Endodermal cell (in vitro differentiated cells): ENCODE measurements at regions not wholly inside any gene's neighbourhood (a gene's known extent, or its start where the extent isn't known, plus 50 kb on each side); places are given as distances from the start of the nearest gene placed in this dataset.

Source experiments
- DNase-seq: peaks from one replicate; pipeline ENCODE4 v3.0.0-alpha.2; 2017
- H3K27ac ChIP-seq: 2 replicates; pipeline ENCODE4 v1.5.1; 2013; ENCODE audit warnings: mild to moderate bottlenecking, low read depth, low read length, moderate library complexity
- H3K27me3 ChIP-seq: 2 replicates; pipeline ENCODE4 v1.6.1; 2013; ENCODE audit warnings: mild to moderate bottlenecking, low read length, moderate library complexity; ENCODE audit not compliant: insufficient read depth, control insufficient read depth, poor library complexity, severe bottlenecking
- H3K36me3 ChIP-seq: 2 replicates; pipeline ENCODE4 v1.7.0; 2013; ENCODE audit warnings: mild to moderate bottlenecking, low read length, moderate library complexity; ENCODE audit not compliant: control insufficient read depth, insufficient read depth
- H3K4me1 ChIP-seq: one replicate; pipeline ENCODE4 v1.7.0; 2013; ENCODE audit warnings: low read length; ENCODE audit not compliant: control insufficient read depth, insufficient read depth
- H3K4me3 ChIP-seq: 2 replicates; pipeline ENCODE4 v1.5.1; 2013; ENCODE audit warnings: mild to moderate bottlenecking, low read length, moderate library complexity
- H3K9ac ChIP-seq: 2 replicates; pipeline ENCODE4 v1.6.1; 2013; ENCODE audit warnings: mild to moderate bottlenecking, low read length, moderate library complexity; ENCODE audit not compliant: poor library complexity, severe bottlenecking; ENCODE audit errors: extremely low read depth
- H3K9me3 ChIP-seq: 2 replicates; pipeline ENCODE4 v1.6.1; 2013; ENCODE audit warnings: mild to moderate bottlenecking, low read length, moderate library complexity; ENCODE audit not compliant: control insufficient read depth
- H3K27ac Mint-ChIP-seq: 2 replicates; pipeline ENCODE4 v1.8.0; 2020; ENCODE audit warnings: mixed read lengths
- H3K27me3 Mint-ChIP-seq: 2 replicates; pipeline ENCODE4 v1.8.0; 2021; ENCODE audit warnings: mild to moderate bottlenecking, mixed read lengths; ENCODE audit not compliant: insufficient read depth
- H3K36me3 Mint-ChIP-seq: 2 replicates; pipeline ENCODE4 v1.8.0; 2020; ENCODE audit warnings: low read depth, mixed read lengths
- H3K4me1 Mint-ChIP-seq: 2 replicates; pipeline ENCODE4 v1.8.0; 2020; ENCODE audit warnings: mixed read lengths
- H3K4me3 Mint-ChIP-seq: 2 replicates; pipeline ENCODE4 v1.8.0; 2020; ENCODE audit warnings: mild to moderate bottlenecking, moderate library complexity, mixed read lengths
- H3K9me3 Mint-ChIP-seq: 2 replicates; pipeline ENCODE4 v1.8.0; 2020; ENCODE audit warnings: mild to moderate bottlenecking, mixed read lengths
- WGBS, 2 experiments: methylation state at CpG; one replicate each; pipeline versions ENCODE4 v1.1.5 to v1.1.7; 2013; ENCODE audit warnings: missing lambda C conversion rate in 2 of 2, mixed read lengths in 1 of 2; ENCODE audit not compliant: insufficient coverage in 1 of 2, insufficient read length in 1 of 2; 5-methylcytosine and 5-hydroxymethylcytosine counted together
- TF ChIP-seq, protein P1 (sequence below): fragments of 200-600 bp; sonication (generic); conservative IDR thresholded peaks from 2 replicates; pipeline ENCODE4 v1.5.0; 2021; ENCODE audit warnings: antibody characterized with exemption, mild to moderate bottlenecking

DNA sequence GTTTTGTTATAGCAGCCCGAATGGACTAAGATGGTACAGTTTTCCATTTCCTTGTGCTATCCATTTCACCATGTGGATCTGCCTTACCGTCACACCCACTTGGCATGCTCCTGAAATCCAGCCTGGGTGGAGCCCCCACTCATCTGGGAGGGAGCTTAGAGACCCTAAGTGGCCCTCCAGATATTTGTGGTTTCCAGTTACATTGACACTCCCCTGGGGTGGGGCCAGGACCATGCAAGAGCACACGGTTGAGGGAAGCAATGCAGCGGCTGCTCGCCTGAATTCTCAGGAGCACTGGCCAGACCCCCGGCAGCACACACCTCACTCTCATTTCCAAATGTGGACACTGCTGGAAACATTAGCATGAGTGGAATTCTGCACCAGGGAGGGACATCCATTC lies 231.1 kb downstream of the UTP18 start:
- TF ChIP-seq, protein P1, sequence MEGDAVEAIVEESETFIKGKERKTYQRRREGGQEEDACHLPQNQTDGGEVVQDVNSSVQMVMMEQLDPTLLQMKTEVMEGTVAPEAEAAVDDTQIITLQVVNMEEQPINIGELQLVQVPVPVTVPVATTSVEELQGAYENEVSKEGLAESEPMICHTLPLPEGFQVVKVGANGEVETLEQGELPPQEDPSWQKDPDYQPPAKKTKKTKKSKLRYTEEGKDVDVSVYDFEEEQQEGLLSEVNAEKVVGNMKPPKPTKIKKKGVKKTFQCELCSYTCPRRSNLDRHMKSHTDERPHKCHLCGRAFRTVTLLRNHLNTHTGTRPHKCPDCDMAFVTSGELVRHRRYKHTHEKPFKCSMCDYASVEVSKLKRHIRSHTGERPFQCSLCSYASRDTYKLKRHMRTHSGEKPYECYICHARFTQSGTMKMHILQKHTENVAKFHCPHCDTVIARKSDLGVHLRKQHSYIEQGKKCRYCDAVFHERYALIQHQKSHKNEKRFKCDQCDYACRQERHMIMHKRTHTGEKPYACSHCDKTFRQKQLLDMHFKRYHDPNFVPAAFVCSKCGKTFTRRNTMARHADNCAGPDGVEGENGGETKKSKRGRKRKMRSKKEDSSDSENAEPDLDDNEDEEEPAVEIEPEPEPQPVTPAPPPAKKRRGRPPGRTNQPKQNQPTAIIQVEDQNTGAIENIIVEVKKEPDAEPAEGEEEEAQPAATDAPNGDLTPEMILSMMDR = no peak
- no peaks in the 10 kb centered on the region for H3K36me3 ChIP-seq
- Mint-ChIP-seq H3K27ac (no peak overlapping the region), H3K4me3 (no peak overlapping the region), H3K9me3 (no peaks in the 10 kb centered on the region), H3K36me3 (no peaks in the 10 kb centered on the region), H3K27me3 (peaks cover 12% of the 10 kb centered on the region), H3K4me1 (peaks cover 9% of the 10 kb centered on the region)
- DNase-seq = no peak
- 91 to 95% methylated on average over 2 to 6 of the region's 6 CpGs for WGBS, 2 experiments
- H3K9me3 ChIP-seq = no peaks in the 10 kb centered on the region
- no peaks in the 10 kb centered on the region for H3K4me1 ChIP-seq
- no peaks in the 10 kb centered on the region for H3K27me3 ChIP-seq
- H3K9ac ChIP-seq = no peak overlapping the region
- no peak overlapping the region for H3K4me3 ChIP-seq
- H3K27ac ChIP-seq = no peak overlapping the region

DNA sequence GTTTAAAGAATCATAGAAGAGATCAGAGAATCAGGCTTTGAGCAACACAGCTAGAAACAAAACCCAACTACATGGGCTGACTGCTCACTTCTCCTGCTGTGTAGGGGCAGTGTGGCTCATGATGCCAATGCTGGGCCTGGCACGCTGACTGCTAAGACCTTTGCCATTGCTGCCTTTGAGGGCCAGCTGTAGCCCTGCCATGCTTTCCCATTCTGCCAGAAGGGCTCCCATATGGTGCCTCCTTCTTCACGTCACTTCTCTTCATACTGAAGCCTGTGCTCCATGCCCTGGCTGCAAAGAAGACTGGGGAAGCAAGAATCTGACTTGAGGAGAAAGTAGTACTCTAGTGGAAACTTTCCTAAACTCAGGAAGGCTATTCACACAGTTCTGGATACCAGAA lies 232.9 kb downstream of the UTP18 start:
- Mint-ChIP-seq H3K9me3 (no peaks in the 10 kb centered on the region), H3K4me1 (peaks cover 15% of the 10 kb centered on the region), H3K27me3 (peaks cover 12% of the 10 kb centered on the region), H3K4me3 (no peak overlapping the region), H3K27ac (no peak overlapping the region), H3K36me3 (no peaks in the 10 kb centered on the region)
- Histone ChIP-seq H3K4me3 (no peak overlapping the region), H3K9me3 (no peaks in the 10 kb centered on the region), H3K4me1 (peaks cover 3% of the 10 kb centered on the region), H3K27ac (no peak overlapping the region), H3K27me3 (no peaks in the 10 kb centered on the region), H3K9ac (no peak overlapping the region), H3K36me3 (no peaks in the 10 kb centered on the region)
- TF ChIP-seq, protein P1 = no peak
- DNase-seq = no peak
- WGBS, 2 experiments = 94 to 100% methylated on average over 1 to 2 of the region's 2 CpGs

DNA sequence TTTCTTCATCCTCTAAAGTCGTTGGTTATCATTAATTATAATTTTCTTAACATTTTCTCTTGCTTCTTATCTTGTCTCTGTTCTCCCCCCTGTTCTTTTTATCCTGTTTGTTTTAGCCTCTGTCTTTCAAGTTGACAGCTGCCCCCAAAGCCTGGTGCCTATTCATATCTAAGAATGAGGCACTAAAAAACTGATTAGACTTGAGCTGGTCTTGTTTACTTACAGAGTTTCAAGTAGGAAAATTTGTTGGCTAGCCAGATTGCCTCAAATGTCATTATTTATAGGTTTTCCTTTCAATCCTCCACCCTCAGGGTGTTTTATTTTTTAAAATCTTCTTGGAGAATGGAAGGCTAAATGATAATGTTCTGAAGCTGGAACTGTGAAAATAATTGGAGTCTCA lies 236.0 kb downstream of the UTP18 start:
- Histone ChIP-seq H3K9me3 (no peaks in the 10 kb centered on the region), H3K9ac (no peak overlapping the region), H3K4me3 (no peak overlapping the region), H3K27ac (no peak overlapping the region), H3K27me3 (no peaks in the 10 kb centered on the region), H3K4me1 (peaks cover 3% of the 10 kb centered on the region), H3K36me3 (no peaks in the 10 kb centered on the region)
- no peak for DNase-seq
- H3K27me3 Mint-ChIP-seq = peaks cover 5% of the 10 kb centered on the region
- no peak overlapping the region for H3K27ac Mint-ChIP-seq
- H3K4me1 Mint-ChIP-seq = peaks cover 8% of the 10 kb centered on the region
- 80 to 100% methylated on average over 1 of the region's 1 CpG for WGBS, 2 experiments
- TF ChIP-seq, protein P1 = no peak
- no peaks in the 10 kb centered on the region for H3K36me3 Mint-ChIP-seq
- no peak overlapping the region for H3K4me3 Mint-ChIP-seq
- H3K9me3 Mint-ChIP-seq = no peaks in the 10 kb centered on the region
